AG10803 (cell line): ENCODE measurements at regions not wholly inside any gene's neighbourhood (a gene's known extent, or its start where the extent isn't known, plus 50 kb on each side); places are given as distances from the start of the nearest gene placed in this dataset.

Source experiments
- DNase-seq: peaks from one replicate; pipeline ENCODE4 v3.0.0; 2010; ENCODE audit warnings: low read depth
- H3K4me3 ChIP-seq: 2 replicates; pipeline ENCODE4 v1.5.1; 2011; ENCODE audit warnings: mild to moderate bottlenecking, low read length, control low read depth
- TF ChIP-seq, protein P1 (sequence below): conservative IDR thresholded peaks from 2 replicates; pipeline ENCODE4 v1.5.1; 2011; ENCODE audit warnings: mild to moderate bottlenecking, low read length, control low read depth, inconsistent platforms

- TF ChIP-seq, protein P1, sequence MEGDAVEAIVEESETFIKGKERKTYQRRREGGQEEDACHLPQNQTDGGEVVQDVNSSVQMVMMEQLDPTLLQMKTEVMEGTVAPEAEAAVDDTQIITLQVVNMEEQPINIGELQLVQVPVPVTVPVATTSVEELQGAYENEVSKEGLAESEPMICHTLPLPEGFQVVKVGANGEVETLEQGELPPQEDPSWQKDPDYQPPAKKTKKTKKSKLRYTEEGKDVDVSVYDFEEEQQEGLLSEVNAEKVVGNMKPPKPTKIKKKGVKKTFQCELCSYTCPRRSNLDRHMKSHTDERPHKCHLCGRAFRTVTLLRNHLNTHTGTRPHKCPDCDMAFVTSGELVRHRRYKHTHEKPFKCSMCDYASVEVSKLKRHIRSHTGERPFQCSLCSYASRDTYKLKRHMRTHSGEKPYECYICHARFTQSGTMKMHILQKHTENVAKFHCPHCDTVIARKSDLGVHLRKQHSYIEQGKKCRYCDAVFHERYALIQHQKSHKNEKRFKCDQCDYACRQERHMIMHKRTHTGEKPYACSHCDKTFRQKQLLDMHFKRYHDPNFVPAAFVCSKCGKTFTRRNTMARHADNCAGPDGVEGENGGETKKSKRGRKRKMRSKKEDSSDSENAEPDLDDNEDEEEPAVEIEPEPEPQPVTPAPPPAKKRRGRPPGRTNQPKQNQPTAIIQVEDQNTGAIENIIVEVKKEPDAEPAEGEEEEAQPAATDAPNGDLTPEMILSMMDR: no peak
- no peak overlapping the region for H3K4me3 ChIP-seq
- no peak for DNase-seq
These were observed 79.1 kb upstream of the TUSC7 start for GRCh38 chr3:116630494-116630893.

DNA sequence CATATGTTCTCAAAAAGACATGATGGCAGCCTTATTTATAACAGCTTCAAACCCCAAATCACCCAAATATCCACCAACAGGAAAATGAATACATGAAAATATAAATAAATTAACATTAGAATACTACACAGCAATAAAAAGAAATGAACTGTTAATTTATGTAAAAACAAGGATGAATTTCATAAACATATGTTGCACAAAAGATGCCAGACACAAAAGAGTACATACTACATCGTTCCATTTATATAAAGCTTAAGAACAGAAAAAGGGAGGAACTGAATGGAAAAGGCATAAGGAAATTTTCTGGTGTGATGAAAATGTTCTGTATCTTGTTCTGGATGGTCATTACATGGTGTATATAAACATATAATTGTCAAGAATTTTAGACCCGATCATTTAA lies 69.9 kb upstream of the TUSC7 start:
- TF ChIP-seq, protein P1: no peak
- no peak for DNase-seq
- H3K4me3 ChIP-seq: no peak overlapping the region

DNA sequence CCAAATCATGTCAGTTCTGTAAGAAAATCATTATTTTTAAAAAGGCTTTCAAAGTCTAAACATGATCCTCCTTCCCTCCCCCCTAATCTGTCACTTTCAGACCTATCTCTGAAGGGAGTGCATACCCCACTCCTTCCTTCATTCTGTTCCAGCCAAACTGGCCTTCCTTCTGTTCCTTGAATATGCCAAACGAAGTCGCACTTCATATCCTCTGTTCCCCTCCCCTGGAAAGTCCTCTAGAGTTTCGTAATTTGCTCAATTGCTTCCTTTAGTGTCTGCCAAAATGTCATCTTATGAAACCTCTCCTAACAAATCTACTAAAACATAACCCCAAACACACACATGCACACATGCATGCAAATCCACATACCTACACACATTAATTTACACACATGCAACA lies 69.5 kb upstream of the TUSC7 start:
- H3K4me3 ChIP-seq: no peak overlapping the region
- TF ChIP-seq, protein P1: no peak
- DNase-seq: no peak

DNA sequence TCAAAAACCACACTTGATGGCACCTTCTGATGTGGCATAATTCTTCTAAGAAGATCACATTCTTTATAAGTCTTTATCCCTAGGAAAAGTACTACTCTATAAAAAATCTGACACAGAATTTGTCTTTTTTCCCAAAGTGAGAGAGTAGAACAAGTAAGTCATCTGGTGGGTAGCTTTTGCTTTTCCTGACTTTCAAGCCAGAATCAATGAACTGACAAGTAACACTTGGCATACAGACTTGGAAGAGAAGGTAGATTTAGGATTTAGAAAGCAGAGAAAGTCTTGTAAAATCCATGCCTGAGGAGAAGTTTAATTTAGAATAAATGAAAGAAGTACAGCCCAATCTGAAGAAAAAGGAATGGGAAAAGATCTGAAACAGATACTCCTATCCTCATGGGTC lies 66.6 kb upstream of the TUSC7 start:
- TF ChIP-seq, protein P1: no peak
- DNase-seq: no peak
- no peak overlapping the region for H3K4me3 ChIP-seq

- TF ChIP-seq, protein P1: no peak
- no peak overlapping the region for H3K4me3 ChIP-seq
These were observed 61.6 kb upstream of the TUSC7 start for GRCh38 chr3:116647996-116648395.

More at GRCh38 chr3:116647996-116648395, 61.6 kb upstream of the TUSC7 start:
- DNase-seq: no peak
